ENCODE measurements at regions not wholly inside any gene's neighbourhood (a gene's known extent, or its start where the extent isn't known, plus 50 kb on each side); places are given as distances from the start of the nearest gene placed in this dataset.
"Not testable (repeated sequence)": the region's sequence is repeated elsewhere in the genome, so short reads cannot be mapped to it uniquely, and the experiment has no call there.

- in situ Hi-C loops (cut with HindIII; ENCODE audit: low pct_unique_long_range_greater_than_20kb, low sequenced_read_pairs) = no loop called here
- DNase-seq (ENCODE audit: low read depth in 1 of 2, low spot score in 1 of 2) = no peak
- TF ChIP-seq JUND (IDR thresholded peaks at IDR 0.05; ENCODE audit: low read depth) = no peak
Observed at GRCh38 chr4:170169699-170170098, 79.9 kb upstream of the AADAT start.

- no peak for TF ChIP-seq JUND (IDR thresholded peaks at IDR 0.05; ENCODE audit: low read depth)
- in situ Hi-C loops (cut with HindIII; ENCODE audit: low pct_unique_long_range_greater_than_20kb, low sequenced_read_pairs) = no loop called here
- DNase-seq (ENCODE audit: low read depth in 1 of 2, low spot score in 1 of 2) = no peak
Observed at GRCh38 chr4:170167678-170168077, 77.9 kb upstream of the AADAT start.

- DNase-seq (ENCODE audit: low read depth in 1 of 2, low spot score in 1 of 2); in situ Hi-C loops (cut with HindIII; ENCODE audit: low pct_unique_long_range_greater_than_20kb, low sequenced_read_pairs): not testable (repeated sequence)
Observed at GRCh38 chr4:170166193-170166592, 76.4 kb upstream of the AADAT start.

- in situ Hi-C loops (cut with HindIII; ENCODE audit: low pct_unique_long_range_greater_than_20kb, low sequenced_read_pairs) = no loop called here
- no peak for TF ChIP-seq JUND (IDR thresholded peaks at IDR 0.05; ENCODE audit: low read depth)
- DNase-seq (ENCODE audit: low read depth in 1 of 2, low spot score in 1 of 2) = no peak
Observed at GRCh38 chr4:170162416-170162815, 72.7 kb upstream of the AADAT start.

GRCh38 chr4:170157670-170158069 lies 67.9 kb upstream of the AADAT start:
- TF ChIP-seq JUND (IDR thresholded peaks at IDR 0.05; ENCODE audit: low read depth) = no peak
- no peak for DNase-seq (ENCODE audit: low read depth in 1 of 2, low spot score in 1 of 2)
- in situ Hi-C loops (cut with HindIII; ENCODE audit: low pct_unique_long_range_greater_than_20kb, low sequenced_read_pairs) = no loop called here

- in situ Hi-C loops (cut with HindIII; ENCODE audit: low pct_unique_long_range_greater_than_20kb, low sequenced_read_pairs) = no loop called here
- no peak for DNase-seq (ENCODE audit: low read depth in 1 of 2, low spot score in 1 of 2)
- TF ChIP-seq JUND (IDR thresholded peaks at IDR 0.05; ENCODE audit: low read depth) = no peak
Observed at GRCh38 chr4:170145120-170145519, 55.4 kb upstream of the AADAT start.

- no peak for DNase-seq (ENCODE audit: low read depth in 1 of 2, low spot score in 1 of 2)
- TF ChIP-seq JUND (IDR thresholded peaks at IDR 0.05; ENCODE audit: low read depth) = no peak
- in situ Hi-C loops (cut with HindIII; ENCODE audit: low pct_unique_long_range_greater_than_20kb, low sequenced_read_pairs) = no loop called here
Observed at GRCh38 chr4:170139764-170140163, 50.0 kb upstream of the AADAT start.
